Transverse colon (tissue), 4 donors: ENCODE measurements at regions not wholly inside any gene's neighbourhood (a gene's known extent, or its start where the extent isn't known, plus 50 kb on each side); places are given as distances from the start of the nearest gene placed in this dataset.

ENCODE experiments used
- DNase-seq: peaks from one replicate; pipeline ENCODE4 v3.0.0-alpha.2; 2019
- H3K27ac ChIP-seq, 4 donors: fragments of 200-600 bp; sonication (generic); 2 replicates each; pipeline ENCODE4 v1.5.1; 2016 to 2018; ENCODE audit warnings: inconsistent platforms in 4 of 4
- H3K27me3 ChIP-seq: fragments of 200-600 bp; sonication (generic); 2 replicates; pipeline ENCODE4 v1.5.1; 2017; ENCODE audit warnings: inconsistent platforms
- H3K36me3 ChIP-seq, 4 donors: fragments of 200-600 bp; sonication (generic); 2 replicates each; pipeline ENCODE4 v1.5.1; 2017 to 2019; ENCODE audit warnings: inconsistent platforms in 4 of 4
- H3K4me1 ChIP-seq, 4 donors: fragments of 200-600 bp; sonication (generic); 2 replicates each; pipeline ENCODE4 v1.5.1; 2017 to 2020; ENCODE audit warnings: inconsistent platforms in 4 of 4
- H3K4me3 ChIP-seq, 4 donors: fragments of 200-600 bp; sonication (generic); 1 replicate in 1 of 4; 2 replicates in 3 of 4; pipeline versions ENCODE4 v1.5.1 to v1.6.1; 2017 to 2019; ENCODE audit warnings: inconsistent platforms in 4 of 4
- H3K9me3 ChIP-seq, 2 donors: fragments of 200-600 bp; sonication (generic); 2 replicates each; pipeline ENCODE4 v1.5.1; 2017 to 2019; ENCODE audit warnings: inconsistent platforms in 2 of 2
- EP300 ChIP-seq: sonication (generic); formaldehyde crosslinking; IDR thresholded peaks from one replicate; pipeline ENCODE4 v1.6.1; 2017; ENCODE audit warnings: antibody characterized with exemption, low read depth
- POLR2A ChIP-seq: fragments of 450-650 bp; IDR thresholded peaks from one replicate; pipeline ENCODE4 v1.6.1; 2016; ENCODE audit warnings: antibody characterized with exemption, mild to moderate bottlenecking, moderate library complexity
- POLR2AphosphoS5 ChIP-seq, 3 donors: sonication (generic); formaldehyde crosslinking; IDR thresholded peaks; one replicate each; pipeline ENCODE4 v1.6.1; 2016; ENCODE audit warnings: antibody characterized with exemption in 3 of 3
- WGBS, 2 donors: methylation state at CpG; one replicate each; pipeline ENCODE4 v1.1.5; 2018; ENCODE audit warnings: low coverage in 1 of 2; 5-methylcytosine and 5-hydroxymethylcytosine counted together
- in situ Hi-C, 4 donors: fragments of 200-750 bp; cut with MboI; loops; one replicate each; pipeline versions ENCODE4 v1.15.0 to v1.15.1; 2017; ENCODE audit warnings: low sequenced_read_pairs in 3 of 4, low pct_ligation_motif_present in 1 of 4, low pct_unique_long_range_greater_than_20kb in 1 of 4
- intact Hi-C: fragments of 100-400 bp; cut with DNase I; formaldehyde crosslinking; loops from one replicate; pipeline ENCODE4 v1.15.1; 2023; ENCODE audit warnings: low total_unique reads
- TF ChIP-seq, protein P1 (sequence below), 5 experiments: fragments of 200-600 bp in 3 of 5; fragments of 450-650 bp in 2 of 5; sonication (generic) in 3 of 5; IDR thresholded peaks; 1 replicate in 2 of 5; 2 replicates in 3 of 5; pipeline ENCODE4 v1.5.1; 2016 to 2017; ENCODE audit warnings: antibody characterized with exemption in 5 of 5, inconsistent platforms in 3 of 5, mild to moderate bottlenecking in 2 of 5, moderate library complexity in 1 of 5

DNA sequence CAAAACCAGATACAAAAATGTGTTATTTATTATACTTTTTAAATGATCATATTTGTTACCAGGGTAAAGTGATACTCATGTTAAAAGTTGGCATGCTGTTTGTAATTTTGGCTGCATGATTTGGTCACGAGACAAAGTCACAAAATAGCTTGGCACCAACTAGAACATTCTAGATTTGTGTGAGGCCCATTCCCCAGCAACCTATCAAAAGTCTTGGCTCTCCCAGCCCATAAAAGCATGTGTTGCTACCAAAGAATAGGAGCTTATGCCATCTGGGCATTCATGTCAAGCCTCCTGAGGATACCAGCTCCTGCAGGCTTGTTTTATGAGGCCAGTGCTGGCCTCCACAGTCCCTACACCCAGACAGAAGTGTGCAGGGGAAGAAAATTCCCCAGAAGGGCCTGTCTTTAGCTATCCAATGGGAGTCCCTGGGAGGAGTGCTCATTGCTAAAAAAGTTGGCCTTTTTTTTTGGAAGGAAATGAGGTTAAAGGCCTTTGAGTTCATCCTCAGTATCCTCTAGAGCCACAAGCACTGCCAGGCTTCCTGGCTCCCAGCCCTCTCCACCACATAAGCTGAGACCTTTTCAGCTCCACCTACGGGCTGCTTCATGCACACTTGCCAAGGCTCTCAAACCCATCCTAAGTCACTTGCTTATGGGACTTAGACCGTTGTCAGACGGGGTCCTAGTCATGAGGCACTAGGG is 211.9 kb upstream of the EOLA2 start:
- Histone ChIP-seq H3K4me3 (no peak overlapping the region), H3K4me1 (no peaks in the 10 kb centered on the region), H3K27me3 (no peaks in the 10 kb centered on the region), H3K9me3 (no peaks in the 10 kb centered on the region), H3K36me3 (no peaks in the 10 kb centered on the region), H3K27ac (no peak overlapping the region)
- TF ChIP-seq POLR2AphosphoS5 (IDR thresholded peaks at IDR 0.05) = no peak
- TF ChIP-seq, protein P1, sequence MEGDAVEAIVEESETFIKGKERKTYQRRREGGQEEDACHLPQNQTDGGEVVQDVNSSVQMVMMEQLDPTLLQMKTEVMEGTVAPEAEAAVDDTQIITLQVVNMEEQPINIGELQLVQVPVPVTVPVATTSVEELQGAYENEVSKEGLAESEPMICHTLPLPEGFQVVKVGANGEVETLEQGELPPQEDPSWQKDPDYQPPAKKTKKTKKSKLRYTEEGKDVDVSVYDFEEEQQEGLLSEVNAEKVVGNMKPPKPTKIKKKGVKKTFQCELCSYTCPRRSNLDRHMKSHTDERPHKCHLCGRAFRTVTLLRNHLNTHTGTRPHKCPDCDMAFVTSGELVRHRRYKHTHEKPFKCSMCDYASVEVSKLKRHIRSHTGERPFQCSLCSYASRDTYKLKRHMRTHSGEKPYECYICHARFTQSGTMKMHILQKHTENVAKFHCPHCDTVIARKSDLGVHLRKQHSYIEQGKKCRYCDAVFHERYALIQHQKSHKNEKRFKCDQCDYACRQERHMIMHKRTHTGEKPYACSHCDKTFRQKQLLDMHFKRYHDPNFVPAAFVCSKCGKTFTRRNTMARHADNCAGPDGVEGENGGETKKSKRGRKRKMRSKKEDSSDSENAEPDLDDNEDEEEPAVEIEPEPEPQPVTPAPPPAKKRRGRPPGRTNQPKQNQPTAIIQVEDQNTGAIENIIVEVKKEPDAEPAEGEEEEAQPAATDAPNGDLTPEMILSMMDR (IDR thresholded peaks at IDR 0.05) = no peak
- TF ChIP-seq EP300 = no peak
- TF ChIP-seq POLR2A = no peak
- 54% methylated on average over 4 of the region's 4 CpGs; no CpG with 5 or more reads in 1 of the 2 donors for WGBS, 2 donors
- intact Hi-C loops (no loop called here), in situ Hi-C loops (no loop called here)
- no peak for DNase-seq

DNA sequence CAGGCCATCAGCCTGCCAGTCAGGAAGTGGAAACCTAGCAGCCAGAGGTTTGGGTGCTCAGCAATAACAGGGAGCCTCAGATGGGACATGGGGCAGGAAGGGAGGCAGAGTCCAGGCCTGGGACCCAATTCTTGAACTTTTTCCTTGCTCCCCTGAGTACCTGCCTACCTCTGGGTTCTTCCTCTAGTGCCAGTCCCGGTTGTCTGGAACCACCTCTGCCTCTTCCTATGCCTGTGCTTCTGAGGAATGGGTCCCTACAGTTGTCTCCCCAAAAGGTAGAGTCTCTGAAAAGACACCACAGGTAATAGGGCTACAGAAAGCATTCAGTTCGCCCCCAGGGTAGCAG is 212.4 kb upstream of the MAMLD1 start:
- no peak for DNase-seq
- H3K9me3 ChIP-seq = no peaks in the 10 kb centered on the region
- no peak overlapping the region for H3K27ac ChIP-seq
- intact Hi-C loops = no loop called here
- WGBS, 2 donors = 73% methylated on average over 2 of the region's 2 CpGs; no CpG with 5 or more reads in 1 of the 2 donors
- H3K27me3 ChIP-seq = no peaks in the 10 kb centered on the region
- in situ Hi-C loops = no loop called here
- H3K4me1 ChIP-seq = no peaks in the 10 kb centered on the region
- TF ChIP-seq POLR2A (no peak), EP300 (no peak), POLR2AphosphoS5 (IDR thresholded peaks at IDR 0.05) (no peak)
- TF ChIP-seq, protein P1 (IDR thresholded peaks at IDR 0.05) = no peak
- H3K4me3 ChIP-seq = no peak overlapping the region
- H3K36me3 ChIP-seq = no peaks in the 10 kb centered on the region

DNA sequence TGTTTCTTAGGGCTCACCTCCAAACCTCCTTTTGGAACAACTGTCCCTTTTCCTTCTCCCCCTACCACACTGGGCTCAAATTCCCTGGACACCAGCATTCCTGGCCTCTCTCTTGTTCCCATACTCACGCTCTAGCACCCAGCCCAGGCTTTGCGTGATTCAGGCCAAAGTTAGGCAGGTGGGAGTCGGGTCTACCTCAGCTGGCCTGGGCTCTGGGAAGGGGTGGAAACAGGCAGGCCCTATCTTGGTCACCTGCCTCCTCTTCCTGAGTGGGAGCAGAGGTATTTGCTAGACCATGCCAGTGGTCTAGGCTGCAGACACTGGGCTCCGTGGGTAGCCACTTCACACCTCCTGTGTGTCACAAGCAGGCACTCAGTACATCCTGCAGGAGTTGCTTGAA is 211.1 kb upstream of the MAMLD1 start:
- TF ChIP-seq POLR2AphosphoS5 (IDR thresholded peaks at IDR 0.05) (no peak), EP300 (no peak), POLR2A (no peak)
- WGBS, 2 donors = 76% methylated on average over 4 of the region's 4 CpGs; no CpG with 5 or more reads in 1 of the 2 donors
- Histone ChIP-seq H3K36me3 (no peaks in the 10 kb centered on the region), H3K27ac (no peak overlapping the region), H3K9me3 (no peaks in the 10 kb centered on the region), H3K27me3 (no peaks in the 10 kb centered on the region), H3K4me1 (no peaks in the 10 kb centered on the region), H3K4me3 (no peak overlapping the region)
- in situ Hi-C loops (no loop called here), intact Hi-C loops (no loop called here)
- DNase-seq = no peak

DNA sequence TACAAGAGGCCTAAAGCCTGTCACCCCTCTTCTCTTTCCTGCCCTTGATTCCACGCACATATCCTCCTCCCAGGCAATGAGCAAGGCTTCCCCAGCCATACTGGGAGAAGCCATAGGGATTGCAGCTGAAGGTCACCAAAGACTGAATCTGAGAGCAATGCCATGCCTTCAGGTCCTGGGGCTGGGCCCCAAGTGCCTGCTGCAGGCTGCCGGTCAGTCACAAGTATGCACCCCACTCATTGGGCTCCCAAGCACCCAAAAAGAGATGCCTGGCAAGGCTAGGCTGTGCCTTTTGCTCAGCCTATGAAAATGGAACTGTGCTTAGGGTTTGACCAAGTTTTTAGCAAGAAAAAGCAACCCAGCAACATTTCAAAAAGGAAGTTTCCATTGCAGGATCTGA is 210.6 kb upstream of the MAMLD1 start:
- Histone ChIP-seq H3K9me3 (no peaks in the 10 kb centered on the region), H3K27me3 (no peaks in the 10 kb centered on the region), H3K4me3 (no peak overlapping the region), H3K27ac (no peak overlapping the region), H3K36me3 (no peaks in the 10 kb centered on the region), H3K4me1 (no peaks in the 10 kb centered on the region)
- intact Hi-C loops (no loop called here), in situ Hi-C loops (no loop called here)
- TF ChIP-seq POLR2AphosphoS5 (IDR thresholded peaks at IDR 0.05) = no peak
- TF ChIP-seq, protein P1 (IDR thresholded peaks at IDR 0.05) = no peak
- TF ChIP-seq POLR2A = no peak
- no peak for TF ChIP-seq EP300
- DNase-seq = no peak
- 94% methylated on average over 2 of the region's 2 CpGs; no CpG with 5 or more reads in 1 of the 2 donors for WGBS, 2 donors
